22Rv1 (cell line): ENCODE measurements at regions not wholly inside any gene's neighbourhood (a gene's known extent, or its start where the extent isn't known, plus 50 kb on each side); places are given as distances from the start of the nearest gene placed in this dataset.
"Not testable (repeated sequence)": the region's sequence is repeated elsewhere in the genome, so short reads cannot be mapped to it uniquely, and the experiment has no call there.

Experiments
- CTCF ChIP-seq: fragments of 450-650 bp; IDR thresholded peaks from 2 replicates; pipeline ENCODE4 v1.5.1; 2017; ENCODE audit warnings: mild to moderate bottlenecking
- ZFX ChIP-seq: fragments of 450-650 bp; IDR thresholded peaks from 2 replicates; pipeline ENCODE4 v1.6.1; 2017; ENCODE audit warnings: antibody characterized with exemption, borderline replicate concordance

GRCh38 chr6:18038235-18038634 is 50.8 kb upstream of the KIF13A start:
- not testable (repeated sequence) for TF ChIP-seq CTCF, ZFX
